CMK (cell line): ENCODE measurements at regions not wholly inside any gene's neighbourhood (a gene's known extent, or its start where the extent isn't known, plus 50 kb on each side); places are given as distances from the start of the nearest gene placed in this dataset.

ENCODE experiments used
- DNase-seq: peaks from one replicate; pipeline ENCODE4 v3.0.0-alpha.2; 2010; ENCODE audit warnings: low read depth

GRCh38 chr19:31089681-31090080 lies 259.6 kb downstream of the TSHZ3 start:
- DNase-seq: no peak

GRCh38 chr19:31085125-31085524 lies 264.1 kb downstream of the TSHZ3 start:
- no peak for DNase-seq

GRCh38 chr19:31083105-31083504 lies 266.1 kb downstream of the TSHZ3 start:
- no peak for DNase-seq

- DNase-seq: no peak
Observed at GRCh38 chr19:31075146-31075655, 274.0 kb downstream of the TSHZ3 start.

- DNase-seq: no peak
Observed at GRCh38 chr19:31074199-31075125, 274.8 kb downstream of the TSHZ3 start.

- DNase-seq: no peak
Observed at GRCh38 chr19:31073485-31074198, 275.6 kb downstream of the TSHZ3 start.

- DNase-seq: no peak
Observed at GRCh38 chr19:31072451-31072850, 276.8 kb downstream of the TSHZ3 start.

- DNase-seq: no peak
Observed at GRCh38 chr19:31071136-31071855, 277.9 kb downstream of the TSHZ3 start.

- DNase-seq: no peak
Observed at GRCh38 chr19:31070146-31071065, 278.8 kb downstream of the TSHZ3 start.

- DNase-seq: no peak
Observed at GRCh38 chr19:31068268-31068667, 281.0 kb downstream of the TSHZ3 start.

- no peak for DNase-seq
Observed at GRCh38 chr19:31066385-31066784, 282.9 kb downstream of the TSHZ3 start.

- no peak for DNase-seq
Observed at GRCh38 chr19:31064491-31064890, 284.7 kb downstream of the TSHZ3 start.

GRCh38 chr19:31058676-31059340 lies 290.4 kb downstream of the TSHZ3 start:
- no peak for DNase-seq

- DNase-seq: no peak
Observed at GRCh38 chr19:31057476-31057875, 291.8 kb downstream of the TSHZ3 start.

- DNase-seq: no peak
Observed at GRCh38 chr19:31055454-31055853, 293.8 kb downstream of the TSHZ3 start.

GRCh38 chr19:31054430-31054829 lies 294.8 kb downstream of the TSHZ3 start:
- DNase-seq: no peak

GRCh38 chr19:31049431-31049830 lies 299.8 kb downstream of the TSHZ3 start:
- no peak for DNase-seq

GRCh38 chr19:31046024-31046423 lies 303.2 kb downstream of the TSHZ3 start:
- no peak for DNase-seq

- DNase-seq: no peak
Observed at GRCh38 chr19:31041461-31041860, 307.8 kb downstream of the TSHZ3 start.

GRCh38 chr19:31039151-31039550 lies 310.1 kb downstream of the TSHZ3 start:
- DNase-seq: no peak
